ENCODE measurements at regions not wholly inside any gene's neighbourhood (a gene's known extent, or its start where the extent isn't known, plus 50 kb on each side); places are given as distances from the start of the nearest gene placed in this dataset.

DNA sequence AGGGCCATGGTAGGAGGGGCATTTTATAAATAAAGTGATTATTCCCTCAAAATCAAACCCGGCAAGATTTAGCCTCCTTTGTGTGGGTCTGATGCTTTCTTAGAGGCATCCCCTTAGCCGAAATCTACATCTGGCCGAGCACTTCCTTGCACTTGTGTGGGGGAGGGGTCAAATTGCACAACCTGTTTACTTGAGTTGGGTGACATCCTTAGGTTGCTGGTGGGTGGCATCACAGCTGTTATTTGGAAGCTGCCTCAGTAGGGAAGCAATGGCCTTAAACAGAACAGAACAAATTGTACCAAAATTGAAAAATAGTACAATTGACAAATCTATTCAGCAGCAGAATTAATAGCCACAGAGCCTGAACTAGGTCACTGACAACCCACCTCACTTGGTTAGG lies 546.1 kb downstream of the SNAPC1 start:
- DNase-seq, result no peak

GRCh38 chr14:62308891-62309290 lies 546.7 kb downstream of the SNAPC1 start:
- DNase-seq, result no peak

DNA sequence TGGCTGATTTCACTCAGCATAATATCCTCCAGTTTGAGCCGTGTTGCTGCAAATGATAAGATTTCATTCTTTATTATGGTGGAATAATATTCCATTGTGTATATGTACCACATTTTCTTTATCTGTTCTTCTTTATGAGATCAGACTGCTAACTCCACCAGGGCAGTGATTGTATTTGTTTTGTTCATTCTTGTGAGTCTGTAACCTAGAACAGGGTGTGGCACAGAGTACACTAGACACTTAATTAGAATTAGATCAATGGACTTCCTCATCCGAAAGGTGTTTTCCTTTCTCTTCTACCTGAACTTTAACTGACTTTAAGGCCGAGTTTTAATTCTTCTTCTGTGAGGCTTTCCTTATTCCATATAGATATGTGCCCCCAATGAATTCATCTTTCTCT lies 551.0 kb downstream of the SNAPC1 start:
- no peak for DNase-seq

DNA sequence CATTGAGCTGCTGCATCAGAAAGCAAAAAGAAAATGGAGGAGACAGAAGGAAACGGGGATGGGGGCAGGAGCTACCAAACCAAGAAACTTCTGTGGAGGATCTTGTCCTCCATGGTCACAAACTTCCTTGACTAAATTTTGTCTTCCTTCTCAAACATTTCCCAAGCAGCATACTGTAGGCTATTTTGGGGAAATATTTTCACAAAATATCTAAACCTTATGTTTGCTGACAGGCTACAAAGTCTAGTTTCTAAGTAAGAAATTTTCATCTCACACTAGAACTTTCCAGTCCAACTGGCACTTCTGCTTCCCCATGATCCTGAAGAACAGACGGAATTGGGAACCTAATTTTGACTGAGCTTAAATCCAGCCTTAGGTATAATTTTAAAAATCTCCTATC lies 552.0 kb downstream of the SNAPC1 start:
- no peak for DNase-seq

GRCh38 chr14:62314871-62315270 lies 552.7 kb downstream of the SNAPC1 start:
- no peak for DNase-seq

DNA sequence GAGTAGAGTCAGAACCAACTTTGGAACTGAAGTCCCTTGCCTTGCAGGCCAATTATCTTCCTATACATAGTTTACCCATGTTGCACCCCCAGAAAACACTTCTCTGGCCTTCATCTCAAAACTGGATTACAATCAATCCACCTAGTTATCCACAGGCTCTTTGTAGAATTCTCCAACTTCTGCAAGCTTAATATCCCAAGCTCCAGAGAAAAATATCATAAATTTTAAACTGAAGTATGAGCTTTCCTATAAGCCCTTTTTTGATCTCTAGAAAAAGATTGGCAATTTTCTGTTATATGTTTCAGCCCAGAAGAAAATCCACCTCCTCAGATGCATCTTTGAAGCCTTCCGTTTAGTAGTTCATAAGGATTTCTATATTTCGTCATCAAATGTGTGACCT lies 553.4 kb downstream of the SNAPC1 start:
- no peak for DNase-seq

DNA sequence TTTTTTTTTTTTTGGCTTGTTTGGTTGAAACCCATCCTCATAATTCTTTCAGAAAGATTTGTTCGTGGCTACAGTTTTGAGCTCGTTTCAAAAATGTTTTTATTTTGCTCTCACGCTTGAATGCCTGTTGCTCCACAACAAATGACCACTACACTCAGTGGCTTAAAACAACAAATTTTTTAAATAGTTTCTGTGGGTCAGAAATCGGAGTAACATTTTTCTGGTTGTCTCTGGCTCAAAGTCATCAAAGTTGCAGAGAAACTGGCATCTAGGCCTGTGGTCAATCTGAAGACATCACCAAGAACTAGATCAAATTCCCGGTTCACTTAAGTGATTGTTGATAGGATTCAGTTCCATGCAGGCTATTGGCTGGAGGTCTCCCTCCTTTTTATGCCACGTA lies 560.0 kb downstream of the SNAPC1 start:
- no peak for DNase-seq

DNA sequence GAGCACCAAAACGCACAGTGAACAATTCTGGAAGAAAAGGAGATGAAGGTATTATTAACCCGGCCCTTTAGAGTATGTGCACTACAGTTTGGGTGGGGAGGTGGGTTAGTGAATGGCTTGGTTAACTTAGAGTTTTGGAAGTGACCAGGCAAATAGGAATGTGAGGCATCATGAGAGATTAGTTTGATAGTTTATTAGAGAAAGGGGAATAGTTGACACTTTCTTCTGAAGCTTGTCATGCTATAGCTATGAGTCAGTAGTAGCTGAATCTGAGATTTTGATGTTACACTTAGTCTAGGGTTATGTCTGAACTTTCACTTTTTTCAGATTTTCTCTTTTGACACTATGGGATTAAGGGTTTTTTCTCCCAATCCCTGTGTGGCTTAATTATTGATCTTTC lies 567.2 kb downstream of the SNAPC1 start:
- DNase-seq, result no peak

DNA sequence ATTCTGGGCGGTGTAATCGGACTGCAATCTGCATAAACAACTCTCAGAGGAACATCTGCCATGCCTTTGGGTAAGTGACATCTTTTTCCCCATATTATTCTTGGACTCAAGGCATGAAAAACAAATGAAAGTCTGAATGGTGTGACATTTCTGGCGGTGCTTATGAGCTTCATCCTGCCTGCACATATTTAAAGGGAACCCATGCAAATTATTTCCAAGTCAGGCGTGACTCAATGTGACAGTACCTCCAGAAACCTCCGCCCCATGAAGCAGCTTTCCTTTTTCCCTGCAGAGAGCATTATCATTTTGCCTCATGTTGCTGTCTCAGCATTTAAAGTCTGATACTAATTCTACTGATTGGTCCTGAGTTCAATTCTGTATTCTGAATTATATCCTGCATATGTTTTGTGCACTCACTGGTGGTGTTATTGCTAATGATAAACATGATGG lies 585.4 kb downstream of the SNAPC1 start:
- no peak for DNase-seq

- DNase-seq, result no peak
These were observed 595.1 kb downstream of the SNAPC1 start for GRCh38 chr14:62357362-62357761.

DNA sequence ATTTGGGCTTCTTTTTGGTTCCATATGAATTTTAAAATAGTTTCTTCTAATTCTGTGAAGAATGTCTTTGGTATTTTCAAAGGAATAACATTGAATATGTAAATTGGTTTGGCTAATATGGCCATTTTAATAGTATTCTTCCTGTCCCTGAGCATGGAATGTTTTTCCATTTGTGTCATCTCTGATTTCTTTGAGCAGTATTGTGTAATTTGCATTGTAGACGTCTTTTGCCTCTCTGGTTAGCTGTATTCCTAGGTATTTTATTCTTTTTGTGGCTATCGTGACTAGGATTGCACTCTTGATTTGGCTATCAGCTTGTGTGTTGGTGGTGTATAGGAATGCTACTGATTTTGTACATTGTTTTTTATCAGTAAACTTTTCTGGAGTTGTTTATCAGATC lies 601.9 kb downstream of the SNAPC1 start:
- DNase-seq, result no peak

DNA sequence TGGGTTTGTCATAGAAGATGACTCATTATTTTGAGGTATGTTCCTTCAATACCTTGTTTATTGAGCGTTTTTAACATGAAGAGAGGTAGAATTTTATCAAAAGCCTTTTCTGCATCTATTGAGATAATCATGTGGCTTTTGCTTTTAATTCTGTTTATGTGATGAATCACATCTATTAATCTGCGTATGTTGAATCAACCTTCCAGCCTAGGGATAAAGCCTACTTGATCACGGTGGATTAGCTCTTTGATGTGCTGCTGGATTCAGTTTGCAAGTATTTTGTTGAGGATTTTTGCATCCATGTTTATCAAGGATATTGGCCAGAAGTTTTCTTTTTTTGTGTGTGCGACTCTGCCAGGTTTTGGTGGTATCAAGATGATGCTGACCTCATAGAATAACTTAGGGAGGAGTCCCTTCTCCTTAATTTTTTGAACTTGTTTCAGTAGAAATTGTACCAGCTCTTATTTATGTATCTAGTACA lies 602.6 kb downstream of the SNAPC1 start:
- no peak for DNase-seq

- no peak for DNase-seq
These were observed 607.8 kb downstream of the SNAPC1 start for GRCh38 chr14:62369919-62370560.

GRCh38 chr14:62373944-62374343 lies 611.7 kb downstream of the SNAPC1 start:
- no peak for DNase-seq

DNA sequence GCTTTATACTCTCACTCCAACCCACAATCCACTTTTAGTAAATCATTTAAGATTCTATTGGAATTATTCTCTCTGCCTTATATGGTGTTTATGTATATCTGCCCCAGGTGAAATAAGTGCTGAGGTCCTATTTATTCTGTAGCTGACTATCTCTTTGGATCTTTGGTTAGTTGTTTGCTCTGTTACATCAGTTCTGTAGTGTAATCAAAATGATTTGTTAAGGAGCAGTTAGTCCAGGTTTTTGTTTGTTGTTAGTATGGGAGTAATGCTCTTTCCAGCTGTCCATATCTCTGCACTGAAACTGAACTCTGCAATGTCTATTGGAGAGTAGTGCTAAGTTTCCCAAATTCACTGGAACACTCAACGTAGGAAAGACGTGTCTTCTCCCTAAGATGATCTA lies 615.8 kb downstream of the SNAPC1 start:
- DNase-seq, result no peak

DNA sequence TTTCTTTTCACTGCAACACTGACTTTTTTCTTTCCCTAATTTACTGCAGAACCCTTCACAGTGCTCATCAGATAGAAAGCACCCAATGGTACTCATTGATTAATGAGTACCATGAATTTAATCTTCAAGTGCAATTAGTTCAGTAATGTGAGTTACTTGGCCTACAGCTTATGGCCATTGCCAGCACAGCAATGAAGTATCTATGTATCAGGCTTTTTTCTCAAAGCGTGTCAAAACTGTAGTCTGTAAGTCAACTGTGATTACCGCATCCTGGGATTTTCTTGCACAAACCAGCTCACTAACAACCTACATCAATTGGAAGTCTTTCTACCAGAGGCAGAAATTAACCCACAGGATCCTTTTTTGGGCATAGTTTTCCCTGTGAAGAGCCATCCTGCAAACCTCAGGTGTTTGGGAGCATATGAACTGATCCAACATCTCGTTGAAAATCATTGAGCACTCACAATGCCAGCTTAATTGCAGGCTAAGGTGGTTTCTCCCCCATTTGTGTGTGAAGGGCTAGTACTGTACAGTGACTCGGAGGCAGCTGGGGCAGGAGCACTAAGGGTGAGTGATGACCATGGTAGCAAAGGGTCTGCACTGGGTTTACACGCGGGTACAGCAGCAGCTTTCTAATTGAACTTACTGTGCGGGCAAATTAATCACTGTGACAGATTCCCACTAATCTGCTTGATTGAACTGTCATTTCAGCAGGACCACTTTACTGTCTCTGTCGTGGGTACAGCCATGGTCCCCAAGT lies 619.3 kb downstream of the SNAPC1 start:
- DNase-seq, result no peak

DNA sequence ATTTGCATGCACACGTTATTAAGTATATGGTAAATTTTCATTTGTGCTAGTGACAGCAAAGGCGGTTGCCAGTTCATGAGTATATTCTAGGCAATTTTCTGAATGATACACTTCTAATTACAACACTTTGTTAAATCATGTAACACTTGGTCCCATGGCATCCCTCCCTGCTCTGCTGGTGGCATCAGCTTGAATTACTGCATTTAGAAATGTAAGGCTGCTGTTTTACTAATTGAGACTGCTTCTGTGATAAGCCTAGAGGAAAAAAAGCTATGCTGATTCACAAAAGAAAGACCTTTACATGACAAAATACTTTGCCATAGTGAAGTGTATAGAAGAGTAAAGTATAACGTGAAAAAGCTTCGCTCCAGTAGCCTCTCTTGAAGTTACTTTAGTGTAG lies 636.1 kb downstream of the KCNH5 start:
- no peak for DNase-seq

DNA sequence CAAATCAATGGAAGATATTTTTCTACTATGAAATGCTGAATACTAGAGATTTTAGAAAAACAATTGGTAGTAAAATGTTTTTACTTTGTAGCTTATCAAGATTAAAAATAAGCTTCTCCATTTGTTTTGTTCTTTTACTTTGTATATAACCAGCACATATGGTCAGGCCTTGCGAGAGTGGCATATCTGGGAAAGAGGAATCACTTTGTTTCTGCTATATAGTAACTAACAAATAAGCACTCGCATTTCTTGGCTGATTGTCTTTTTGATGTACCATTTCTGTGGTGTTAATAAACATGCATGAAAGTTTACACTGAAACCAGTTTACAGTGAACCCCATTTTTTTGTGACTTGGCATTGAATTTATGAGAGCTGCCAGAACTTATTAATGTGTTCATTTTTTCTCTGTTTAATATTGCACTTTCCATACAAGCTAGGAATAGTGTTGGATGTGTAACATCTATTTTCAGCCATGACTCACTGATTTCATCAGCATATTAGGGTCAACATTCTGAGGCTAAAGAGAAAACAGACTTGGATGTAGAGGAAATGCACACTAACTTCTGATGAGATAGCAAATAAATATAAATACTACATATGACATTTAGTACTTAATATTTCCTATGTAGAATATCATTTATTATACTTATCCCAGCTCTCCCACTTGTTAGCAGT lies 635.5 kb downstream of the KCNH5 start:
- no peak for DNase-seq

- DNase-seq, result no peak
These were observed 624.4 kb downstream of the KCNH5 start for GRCh38 chr14:62420847-62421246.

DNA sequence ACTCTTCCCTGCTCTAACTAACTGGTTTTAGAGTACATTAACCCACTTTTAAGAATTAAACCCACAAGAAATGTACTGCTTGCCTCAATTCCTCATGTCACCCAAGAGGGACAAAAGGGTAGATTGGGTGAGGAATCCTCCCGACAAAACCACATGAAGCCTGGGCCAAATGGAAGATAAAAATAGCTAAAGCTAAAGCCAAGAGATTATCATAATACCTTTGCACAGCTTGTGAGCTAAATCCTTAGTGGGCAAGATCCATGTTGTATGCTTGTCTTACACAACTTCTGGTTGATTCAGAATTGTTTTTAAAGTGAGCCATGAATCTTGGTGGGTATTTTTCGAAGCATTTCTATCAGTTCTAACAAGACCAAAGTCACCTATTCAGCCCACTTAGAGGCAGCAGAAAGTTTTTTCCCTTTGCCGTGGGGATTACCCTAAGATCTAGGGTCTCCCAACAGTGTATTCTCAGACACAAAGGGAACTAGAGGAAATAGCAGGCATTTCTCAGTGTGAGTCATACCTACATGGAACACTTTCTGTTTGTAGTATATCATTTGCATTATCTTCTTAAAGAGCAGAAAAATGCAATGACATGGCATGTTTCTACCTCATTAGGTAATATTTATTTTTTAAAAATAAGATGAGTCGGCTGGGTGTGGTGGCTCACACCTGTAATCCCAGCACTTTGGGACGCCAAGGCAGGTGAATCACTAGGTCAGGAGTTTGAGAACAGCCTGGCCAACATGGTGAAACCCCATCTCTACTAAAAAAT lies 616.6 kb downstream of the KCNH5 start:
- DNase-seq, result no peak

GRCh38 chr14:62429683-62430082 lies 615.6 kb downstream of the KCNH5 start:
- DNase-seq, result no peak

DNA sequence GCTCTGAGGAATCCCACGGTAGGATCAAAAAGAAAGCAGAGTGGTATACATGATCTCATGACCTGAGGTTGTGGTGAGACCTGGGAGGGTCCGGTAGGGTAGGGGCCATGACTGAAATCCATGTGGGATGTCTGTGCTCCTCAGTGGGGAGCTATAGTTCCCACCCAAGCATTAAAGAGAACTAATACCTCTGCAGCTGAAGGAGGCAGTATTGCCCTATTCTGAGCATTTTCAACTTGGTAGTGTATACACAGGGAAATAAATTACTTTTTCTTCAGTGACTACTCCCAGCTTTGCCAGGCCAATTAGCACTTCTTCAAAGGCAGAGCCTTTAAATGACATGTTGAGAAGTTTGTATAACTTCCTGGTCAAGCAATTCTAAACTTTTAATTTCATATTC lies 613.8 kb downstream of the KCNH5 start:
- no peak for DNase-seq

DNA sequence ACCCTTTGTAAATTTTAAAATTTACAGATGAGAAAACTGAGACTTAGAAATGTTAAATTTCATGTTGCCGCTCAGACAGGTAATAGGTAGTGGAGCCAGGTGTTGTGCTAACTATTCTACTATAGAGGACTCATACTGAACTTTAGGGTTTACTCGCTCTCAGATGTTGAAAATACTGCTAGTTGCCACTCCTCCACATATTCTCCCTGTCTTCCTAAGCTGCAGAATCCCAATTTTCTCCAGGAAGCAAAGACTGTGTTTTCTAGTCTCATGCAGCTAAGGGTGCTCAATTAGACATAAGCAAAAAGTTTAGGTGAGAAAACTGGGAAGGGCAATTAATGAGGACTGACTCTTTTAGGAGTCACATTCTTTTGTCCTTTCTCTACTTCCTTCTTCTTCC lies 612.3 kb downstream of the KCNH5 start:
- no peak for DNase-seq

All from stimulated activated CD8-positive, alpha-beta memory T cell treated with anti-CD3 and anti-CD28 coated beads, Interleukin-4, amount 100 ng/mL, for 48 hours (primary cell).